Trophoblast cell (in vitro differentiated cells and primary cell): ENCODE measurements at regions not wholly inside any gene's neighbourhood (a gene's known extent, or its start where the extent isn't known, plus 50 kb on each side); places are given as distances from the start of the nearest gene placed in this dataset.
A peak's percentile ranks its signal among the peaks of the same experiment; 100 is the strongest.

Experiments
- DNase-seq, 2 donors: peaks; one replicate each; pipeline ENCODE4 v3.0.0-alpha.2; 2016
- H2AFZ ChIP-seq: 2 replicates; pipeline ENCODE4 v1.6.1; 2013; ENCODE audit warnings: low read length, moderate library complexity, mild to moderate bottlenecking; ENCODE audit not compliant: insufficient read depth, poor library complexity
- H2AK5ac ChIP-seq: 2 replicates; pipeline ENCODE4 v1.6.1; 2013; ENCODE audit warnings: mild to moderate bottlenecking, low read length
- H2BK120ac ChIP-seq: 2 replicates; pipeline ENCODE4 v1.6.1; 2013; ENCODE audit warnings: low read length, mild to moderate bottlenecking, moderate library complexity; ENCODE audit not compliant: insufficient read depth, poor library complexity
- H2BK12ac ChIP-seq: 2 replicates; pipeline ENCODE4 v1.6.1; 2013; ENCODE audit warnings: mild to moderate bottlenecking, low read length, moderate library complexity
- H2BK5ac ChIP-seq: 2 replicates; pipeline ENCODE4 v1.6.1; 2013; ENCODE audit warnings: low read length, low read depth, moderate library complexity, mild to moderate bottlenecking; ENCODE audit not compliant: poor library complexity
- H3K14ac ChIP-seq: 2 replicates; pipeline ENCODE4 v1.6.1; 2013; ENCODE audit warnings: mild to moderate bottlenecking, low read length
- H3K18ac ChIP-seq: 2 replicates; pipeline ENCODE4 v1.6.1; 2013; ENCODE audit warnings: mild to moderate bottlenecking, low read length
- H3K23ac ChIP-seq: 2 replicates; pipeline ENCODE4 v1.6.1; 2013; ENCODE audit warnings: low read length
- H3K27ac ChIP-seq: 2 replicates; pipeline ENCODE4 v1.5.1; 2013; ENCODE audit warnings: low read depth, mild to moderate bottlenecking, inconsistent platforms, low read length, moderate library complexity
- H3K27me3 ChIP-seq: 2 replicates; pipeline ENCODE4 v1.6.1; 2013; ENCODE audit warnings: inconsistent platforms, mild to moderate bottlenecking, low read length, moderate library complexity; ENCODE audit not compliant: insufficient read depth
- H3K36me3 ChIP-seq, 2 experiments: 1 replicate in 1 of 2; 2 replicates in 1 of 2; pipeline ENCODE4 v1.6.1; 2013; ENCODE audit warnings: low read length in 2 of 2, mild to moderate bottlenecking in 2 of 2, moderate library complexity in 1 of 2; ENCODE audit not compliant: insufficient read depth in 2 of 2, control insufficient read depth in 1 of 2
- H3K4ac ChIP-seq: 2 replicates; pipeline ENCODE4 v1.6.1; 2013; ENCODE audit warnings: low read depth, mild to moderate bottlenecking, low read length, moderate library complexity
- H3K4me1 ChIP-seq, 2 experiments: 1 replicate in 1 of 2; 2 replicates in 1 of 2; pipeline ENCODE4 v1.6.1; 2013; ENCODE audit warnings: low read length in 2 of 2, mild to moderate bottlenecking in 2 of 2, moderate library complexity in 1 of 2; ENCODE audit not compliant: insufficient read depth in 2 of 2, control insufficient read depth in 1 of 2
- H3K4me2 ChIP-seq: 2 replicates; pipeline ENCODE4 v1.6.1; 2013; ENCODE audit warnings: inconsistent platforms, mild to moderate bottlenecking, low read length, moderate library complexity
- H3K4me3 ChIP-seq: 2 replicates; pipeline ENCODE4 v1.5.1; 2013; ENCODE audit warnings: mild to moderate bottlenecking, low read depth, low read length, inconsistent platforms
- H3K79me1 ChIP-seq: one replicate; pipeline ENCODE4 v1.6.1; 2013; ENCODE audit warnings: low read length
- H3K79me2 ChIP-seq: 2 replicates; pipeline ENCODE4 v1.6.1; 2013; ENCODE audit warnings: low read length, mild to moderate bottlenecking; ENCODE audit not compliant: control insufficient read depth, insufficient read depth, poor library complexity
- H3K9ac ChIP-seq: 2 replicates; pipeline ENCODE4 v1.6.1; 2013; ENCODE audit warnings: mild to moderate bottlenecking, low read length
- H3K9me3 ChIP-seq: 2 replicates; pipeline ENCODE4 v1.6.1; 2013; ENCODE audit warnings: low read depth, mild to moderate bottlenecking, control low read depth, inconsistent platforms, low read length; ENCODE audit not compliant: insufficient read depth
- H4K12ac ChIP-seq: 2 replicates; pipeline ENCODE4 v1.6.1; 2013; ENCODE audit warnings: low read depth, mild to moderate bottlenecking, low read length, moderate library complexity
- H4K8ac ChIP-seq: 2 replicates; pipeline ENCODE4 v1.6.1; 2013; ENCODE audit warnings: low read depth, mild to moderate bottlenecking, low read length, moderate library complexity
- H4K91ac ChIP-seq: one replicate; pipeline ENCODE4 v1.6.1; 2013; ENCODE audit warnings: low read depth, mild to moderate bottlenecking, low read length, moderate library complexity
- WGBS: extraction: QIAGEN DNeasy Blood & Tissue Kit; methylation state at CpG from one replicate; pipeline ENCODE4 v1.1.7; 2013; ENCODE audit warnings: missing lambda C conversion rate; ENCODE audit not compliant: insufficient read length, insufficient coverage; ENCODE audit errors: extremely low coverage; 5-methylcytosine and 5-hydroxymethylcytosine counted together

DNA sequence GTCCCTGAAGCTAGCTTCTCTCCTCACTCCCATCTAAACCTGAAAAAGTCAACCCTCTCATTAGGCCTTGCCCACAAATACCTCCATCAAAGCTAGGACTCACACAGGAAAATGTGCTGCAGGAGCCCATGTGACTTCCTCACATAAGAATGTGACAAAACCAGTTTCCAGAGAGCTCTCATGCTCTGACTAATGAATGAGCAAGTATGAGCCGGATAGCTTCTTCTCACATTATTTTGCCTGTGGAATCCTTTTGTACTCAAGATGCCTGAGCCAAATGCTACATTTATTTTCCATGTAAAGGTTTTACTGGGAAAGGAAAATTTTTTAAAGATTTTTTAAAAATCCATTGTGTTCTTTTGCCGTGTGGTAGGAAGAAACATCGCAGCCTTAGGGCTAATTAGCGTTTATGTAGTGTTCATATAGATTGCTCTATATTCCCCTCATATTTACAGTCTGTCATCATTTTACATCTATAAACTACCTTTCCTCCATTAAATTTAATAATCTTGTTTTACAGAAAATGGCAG is 68.6 kb upstream of the CCN6 start:
- Histone ChIP-seq H3K79me2 (peaks cover 14% of the 10 kb centered on the region), H2AK5ac (peak overlapping the region; percentile 49), H2BK12ac (peak overlapping the region; percentile 92), H3K14ac (peak overlapping the region; percentile 74), H3K4ac (peak overlapping the region; percentile 77), H3K4me2 (peak overlapping the region; percentile 49), H3K9ac (no peak overlapping the region), H4K8ac (peak overlapping the region; percentile 48), H3K36me3 (no peaks in the 10 kb centered on the region), H2AFZ (no peak overlapping the region), H2BK120ac (peak overlapping the region; percentile 95), H3K79me1 (peaks cover 42% of the 10 kb centered on the region), H4K91ac (peak overlapping the region; percentile 94), H3K23ac (no peak overlapping the region), H3K27me3 (no peaks in the 10 kb centered on the region), H4K12ac (no peak overlapping the region), H3K9me3 (peaks cover 3% of the 10 kb centered on the region), H3K27ac (peak overlapping the region; percentile 95), H3K18ac (no peak overlapping the region), H3K4me1 (peaks cover 7 to 22% of the 10 kb centered on the region in 2 experiments), H3K4me3 (no peak overlapping the region), H2BK5ac (peak overlapping the region; percentile 97)
- WGBS, result no CpG with 5 or more reads among the region's 4 CpGs
- DNase-seq, result peak; percentile 88 to 99

DNA sequence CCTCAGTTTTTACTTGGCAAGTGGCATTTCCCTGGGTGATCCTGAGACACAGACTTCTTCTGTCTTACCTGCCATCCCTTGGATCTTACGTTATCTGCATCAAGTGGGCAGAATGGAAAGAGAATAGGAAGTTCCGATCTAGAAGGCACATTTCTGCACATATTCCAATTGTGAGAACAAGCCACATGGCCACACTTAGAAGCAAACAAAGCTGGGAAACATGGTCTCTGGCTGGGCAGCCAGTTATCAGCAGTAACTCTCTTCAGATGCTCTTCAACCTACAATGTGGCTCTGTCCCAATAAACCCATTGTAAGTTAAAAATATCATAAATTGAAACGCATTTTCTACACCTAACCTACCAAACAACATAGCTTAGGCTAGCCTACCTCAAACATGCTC is 67.3 kb upstream of the CCN6 start:
- no CpG with 5 or more reads among the region's 3 CpGs for WGBS

DNA sequence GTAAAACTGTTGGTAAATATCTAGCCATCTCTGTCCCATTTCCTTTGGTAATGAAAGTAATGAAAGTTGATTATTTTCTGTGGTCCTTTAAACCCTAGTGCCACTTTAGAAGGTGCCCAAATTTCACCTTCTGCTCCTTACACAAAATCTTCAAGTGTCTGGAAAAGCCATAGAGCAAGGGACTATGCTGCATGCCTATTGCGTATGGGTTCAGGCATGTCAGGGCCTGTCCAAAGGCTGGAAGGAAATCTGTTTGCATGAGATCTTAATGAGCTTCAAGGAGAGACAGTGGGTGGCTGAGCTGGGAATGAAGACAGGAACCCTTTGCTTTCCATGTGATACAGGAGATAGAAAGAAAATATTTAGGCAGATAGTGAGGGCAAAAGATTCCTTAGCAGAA is 66.6 kb upstream of the CCN6 start:
- peaks cover 3% of the 10 kb centered on the region for H3K9me3 ChIP-seq
- no peak overlapping the region for H3K4ac ChIP-seq
- H3K27ac ChIP-seq, result peak overlapping the region; percentile 19
- no peak overlapping the region for H3K4me3 ChIP-seq
- no peaks in the 10 kb centered on the region for H3K27me3 ChIP-seq
- peak overlapping the region; percentile 29 for H2BK12ac ChIP-seq
- H4K8ac ChIP-seq, result no peak overlapping the region
- H2BK5ac ChIP-seq, result peak overlapping the region; percentile 61
- peaks cover 38% of the 10 kb centered on the region for H3K79me1 ChIP-seq
- peaks cover 14% of the 10 kb centered on the region for H3K79me2 ChIP-seq
- no peak overlapping the region for H2AK5ac ChIP-seq
- peak; percentile 45 to 70 for DNase-seq
- WGBS, result no CpG with 5 or more reads among the region's 1 CpG
- no peak overlapping the region for H3K9ac ChIP-seq
- no peak overlapping the region for H4K12ac ChIP-seq
- H4K91ac ChIP-seq, result peak overlapping the region; percentile 99
- H3K23ac ChIP-seq, result no peak overlapping the region
- H3K18ac ChIP-seq, result no peak overlapping the region
- no peak overlapping the region for H2AFZ ChIP-seq
- H3K14ac ChIP-seq, result no peak overlapping the region
- no peak overlapping the region for H3K4me2 ChIP-seq
- H3K36me3 ChIP-seq, result no peaks in the 10 kb centered on the region
- H2BK120ac ChIP-seq, result peak overlapping the region; percentile 97
- peaks cover 7 to 22% of the 10 kb centered on the region in 2 experiments for H3K4me1 ChIP-seq

More for the DNA sequence above, 67.3 kb upstream of the CCN6 start:
- Histone ChIP-seq H3K79me2 (peaks cover 14% of the 10 kb centered on the region), H3K23ac (no peak overlapping the region), H2AK5ac (peak overlapping the region; percentile 95), H2BK12ac (peak overlapping the region; percentile 99), H3K27ac (peak overlapping the region; percentile 15), H3K4ac (peak overlapping the region; percentile 81), H3K79me1 (peaks cover 38% of the 10 kb centered on the region), H3K27me3 (no peaks in the 10 kb centered on the region), H3K4me1 (peaks cover 7 to 22% of the 10 kb centered on the region in 2 experiments), H3K4me2 (no peak overlapping the region), H2AFZ (no peak overlapping the region), H3K14ac (peak overlapping the region; percentile 46), H4K8ac (peak overlapping the region; percentile 25), H3K36me3 (no peaks in the 10 kb centered on the region), H4K12ac (no peak overlapping the region), H2BK120ac (peak overlapping the region; percentile 94), H3K4me3 (no peak overlapping the region), H3K18ac (peak overlapping the region; percentile 8), H3K9ac (no peak overlapping the region), H2BK5ac (peak overlapping the region; percentile 86), H3K9me3 (peaks cover 3% of the 10 kb centered on the region), H4K91ac (peak overlapping the region; percentile 92)
- no peak for DNase-seq

- Histone ChIP-seq H3K4me3 (no peak overlapping the region), H3K4me2 (no peak overlapping the region), H2BK120ac (peak overlapping the region; percentile 82), H3K79me2 (peaks cover 13% of the 10 kb centered on the region), H2BK5ac (no peak overlapping the region), H2BK12ac (peak overlapping the region; percentile 96), H3K4me1 (peaks cover 7 to 15% of the 10 kb centered on the region in 2 experiments), H3K9me3 (peaks cover 3% of the 10 kb centered on the region), H4K91ac (peak overlapping the region; percentile 51), H3K9ac (no peak overlapping the region), H3K23ac (no peak overlapping the region), H3K18ac (no peak overlapping the region), H3K27ac (no peak overlapping the region), H3K14ac (peak overlapping the region; percentile 48), H3K79me1 (peaks cover 30% of the 10 kb centered on the region), H4K12ac (no peak overlapping the region), H2AK5ac (peak overlapping the region; percentile 87), H3K4ac (no peak overlapping the region), H3K27me3 (no peaks in the 10 kb centered on the region), H3K36me3 (no peaks in the 10 kb centered on the region), H2AFZ (no peak overlapping the region), H4K8ac (no peak overlapping the region)
- DNase-seq, result no peak
- WGBS, result no CpG with 5 or more reads among the region's 2 CpGs
These were observed 65.0 kb upstream of the CCN6 start for GRCh38 chr6:111988926-111989325.
